Activated CD4-positive, alpha-beta T cell treated with anti-CD3 and anti-CD28 coated beads, Interleukin-2, Interleukin-4, amounts not matched to agents 100 ng/mL and 50 ng/mL, durations not matched to agents 16 hours and 8 hours (primary cell): ENCODE measurements at regions not wholly inside any gene's neighbourhood (a gene's known extent, or its start where the extent isn't known, plus 50 kb on each side); places are given as distances from the start of the nearest gene placed in this dataset.

ENCODE experiments used
- DNase-seq: peaks from one replicate; pipeline ENCODE4 v3.0.0-alpha.2; 2020; ENCODE audit warnings: low spot score

GRCh38 chr9:81118416-81118815, 570.9 kb downstream of the TLE1 start:
- DNase-seq, result no peak

DNA sequence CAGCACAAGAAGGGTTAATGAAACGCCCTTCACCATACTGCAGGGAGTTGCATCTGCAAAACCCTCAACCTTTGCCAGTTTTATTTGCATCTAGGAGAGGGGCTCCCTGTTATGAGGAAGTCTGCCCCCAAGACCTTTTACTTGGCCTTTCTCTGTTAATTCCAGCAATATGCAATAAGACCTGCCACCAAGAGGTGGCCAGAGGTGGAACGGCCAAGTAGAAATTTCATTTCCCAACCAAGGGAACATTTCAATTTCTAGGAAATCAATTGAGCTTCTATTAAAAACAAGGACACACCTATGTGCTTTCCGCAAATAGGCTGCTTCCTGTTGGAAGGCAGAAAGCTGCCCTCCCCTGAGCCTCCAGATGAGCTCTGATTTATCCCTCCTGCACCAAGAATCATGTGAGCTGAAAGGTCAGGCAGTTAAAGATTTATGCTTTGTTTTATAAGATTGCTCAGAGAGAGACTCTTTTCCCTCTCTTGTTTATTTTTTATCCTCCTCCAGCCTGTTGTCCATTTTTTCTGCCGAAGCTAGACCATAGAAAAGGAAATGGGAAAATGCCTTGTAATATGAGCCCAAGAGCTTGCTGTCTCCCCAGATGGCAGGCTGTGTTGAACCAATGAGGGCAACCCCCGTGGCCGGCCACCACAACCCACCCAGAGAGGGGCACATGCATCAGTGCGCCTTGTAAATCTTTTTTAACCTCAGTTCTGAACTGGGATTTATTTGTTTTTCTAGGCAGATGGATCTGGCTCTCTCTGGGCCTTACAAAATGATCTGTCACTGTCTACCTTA, 572.8 kb downstream of the TLE1 start:
- no peak for DNase-seq

DNA sequence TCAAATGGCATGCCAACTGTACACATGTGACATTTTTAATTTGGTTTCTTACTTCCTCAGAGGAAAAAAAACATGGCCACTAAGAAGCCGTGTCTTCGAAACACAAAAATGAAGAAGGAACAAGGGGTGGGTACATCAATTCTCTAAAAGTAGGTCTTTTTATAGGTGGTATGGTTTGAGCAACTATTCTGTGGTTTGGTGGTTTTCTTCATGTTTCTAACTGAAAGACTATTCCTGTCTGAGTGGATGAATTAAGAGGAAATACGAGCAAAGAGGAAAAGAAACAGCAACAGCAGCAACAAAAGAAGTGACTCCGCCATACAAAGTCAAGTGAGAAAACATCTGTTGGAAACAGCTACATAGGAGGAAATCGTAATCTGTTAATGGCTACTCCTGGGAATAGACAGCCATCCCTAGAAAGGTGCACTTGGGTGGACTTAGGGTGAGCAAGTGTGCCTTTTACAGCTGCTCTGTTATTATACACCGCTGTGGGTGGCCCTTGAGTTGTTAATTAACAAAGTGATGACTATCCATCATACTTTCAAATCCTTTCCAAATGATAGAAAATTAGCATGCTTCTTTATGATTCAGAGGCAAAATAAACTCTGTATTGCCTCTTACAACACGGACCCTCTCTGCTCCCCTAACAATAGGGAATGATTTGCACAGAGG, 575.8 kb downstream of the TLE1 start:
- DNase-seq, result no peak

DNA sequence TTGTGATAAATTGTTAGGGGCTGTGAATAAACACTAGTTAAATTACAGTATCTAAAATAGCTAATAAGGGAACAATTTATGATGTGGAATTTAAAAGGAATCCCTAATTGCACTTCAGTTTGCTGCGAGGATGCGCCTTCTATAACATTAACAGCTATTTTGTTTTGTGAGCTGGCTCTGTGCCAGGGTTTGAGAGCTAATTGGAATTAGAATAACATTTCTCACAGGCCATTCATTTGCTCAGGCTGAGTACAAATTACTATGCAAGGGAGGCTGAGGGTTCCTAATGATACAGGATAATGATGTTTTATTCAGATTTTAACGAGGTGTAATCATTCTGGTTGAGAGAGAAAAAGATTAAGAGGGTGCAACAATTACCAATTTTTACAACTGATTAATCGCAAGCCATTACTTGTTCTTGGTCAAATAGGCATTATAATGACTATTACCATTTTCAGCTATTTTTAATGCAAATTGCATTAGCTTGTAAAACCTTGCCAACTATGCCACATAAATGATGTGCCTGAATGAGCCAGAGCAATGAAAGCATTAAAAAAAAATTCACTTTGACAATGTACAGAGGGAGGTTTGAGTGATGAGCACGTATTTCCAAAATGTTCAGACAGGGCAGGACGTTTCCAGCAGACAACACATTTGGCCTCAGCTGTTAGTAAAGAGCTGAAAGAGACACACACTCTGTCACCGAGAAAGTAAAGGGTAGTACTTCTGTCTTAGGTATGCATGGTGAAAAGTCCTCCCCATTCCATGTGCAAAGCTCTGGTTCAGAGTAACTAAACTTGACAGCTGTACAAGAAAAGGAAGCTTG, 576.5 kb downstream of the TLE1 start:
- no peak for DNase-seq

DNA sequence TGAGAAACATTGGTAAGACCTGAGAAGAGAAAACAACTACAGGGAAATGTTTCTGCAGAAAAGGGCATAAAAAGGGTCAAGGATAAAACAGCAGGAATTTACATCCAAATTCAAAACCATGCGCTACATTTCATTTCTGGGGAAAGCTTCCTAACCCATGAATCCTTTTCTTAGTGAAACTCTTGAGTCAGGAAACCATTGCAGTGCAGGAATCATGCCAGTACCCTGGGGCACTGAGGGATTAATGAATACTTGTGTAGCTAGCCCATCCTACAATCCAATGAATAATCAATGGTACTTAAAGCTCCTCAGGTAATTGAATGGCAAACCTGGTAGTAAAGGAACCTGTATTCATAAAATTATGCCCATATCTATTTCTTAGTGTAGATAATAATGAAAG, 580.5 kb downstream of the TLE1 start:
- DNase-seq, result no peak

- DNase-seq, result no peak
Observed at GRCh38 chr9:81108391-81108790, 581.0 kb downstream of the TLE1 start.

GRCh38 chr9:81103597-81104471, 585.5 kb downstream of the TLE1 start:
- DNase-seq, result no peak

DNA sequence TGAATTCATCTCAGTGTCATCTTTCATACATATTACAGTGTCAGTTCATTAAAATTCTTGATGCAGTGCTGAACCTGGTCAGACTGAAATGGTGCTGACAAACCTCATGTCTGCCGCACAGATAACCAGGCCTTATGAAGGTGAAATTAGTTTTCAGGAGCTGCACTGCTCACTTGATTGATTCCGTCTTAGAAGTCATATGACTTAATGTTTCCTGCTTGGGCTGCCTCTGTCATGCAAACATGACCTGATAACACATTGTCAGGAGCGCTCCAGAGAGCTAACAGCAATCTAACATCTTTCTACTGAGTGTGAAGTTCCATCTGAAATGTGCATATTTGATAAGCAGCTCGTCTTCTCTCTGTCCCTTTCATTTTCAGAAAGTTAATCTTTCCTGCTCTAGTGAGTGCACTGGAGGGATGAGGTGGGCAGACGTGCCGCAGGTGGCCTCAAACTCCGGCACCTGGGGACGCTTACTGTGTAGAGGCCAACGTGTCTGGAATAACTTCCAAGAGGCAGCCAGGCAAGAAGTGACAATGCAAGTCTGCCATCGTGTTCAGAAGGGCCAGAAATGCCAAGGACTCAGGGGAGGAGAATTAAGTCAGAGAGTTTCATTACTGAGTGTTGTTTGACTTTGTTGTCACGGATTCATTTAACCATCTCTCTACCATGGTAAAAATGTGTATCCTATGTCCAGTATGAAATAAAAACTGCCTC, 592.1 kb downstream of the TLE1 start:
- DNase-seq, result no peak

DNA sequence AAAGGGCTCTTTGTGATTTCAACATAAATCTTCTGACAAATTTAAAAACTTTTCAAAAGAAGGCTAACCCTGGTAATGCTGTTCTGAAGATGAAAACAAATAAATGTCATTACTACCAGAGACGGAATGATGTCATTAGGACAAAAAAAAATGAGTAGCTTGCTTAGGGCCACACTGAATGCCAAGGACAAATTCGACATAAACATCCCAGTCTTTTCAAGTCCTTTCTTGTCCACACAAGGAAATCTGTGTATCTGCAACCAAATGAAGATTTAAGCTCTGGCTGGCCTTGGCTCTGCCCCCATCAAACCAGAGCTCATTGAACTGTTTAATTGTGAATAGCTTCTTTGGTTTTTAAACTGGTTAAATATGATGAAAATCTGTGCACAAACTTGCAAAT, 592.7 kb downstream of the TLE1 start:
- no peak for DNase-seq

GRCh38 chr9:81092057-81092456, 597.3 kb downstream of the TLE1 start:
- no peak for DNase-seq

DNA sequence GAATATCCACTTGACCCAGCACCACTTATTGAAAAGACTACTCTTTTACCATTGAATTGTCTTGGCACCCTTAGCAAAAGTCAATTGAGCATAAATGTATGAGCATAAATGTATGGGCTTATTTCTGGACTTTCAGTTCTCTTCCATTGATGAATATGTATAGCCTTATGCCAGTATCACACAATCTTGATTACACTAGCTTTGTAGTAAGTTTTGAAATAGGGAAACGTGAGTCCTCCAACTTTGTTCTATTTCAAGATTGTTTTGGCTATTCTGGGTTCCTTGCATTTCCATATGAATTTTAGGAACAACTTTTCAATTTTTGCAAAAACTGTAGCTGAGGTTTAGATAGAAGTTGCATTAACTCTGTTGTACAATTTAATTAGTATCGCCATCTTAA, 601.0 kb downstream of the TLE1 start:
- no peak for DNase-seq

DNA sequence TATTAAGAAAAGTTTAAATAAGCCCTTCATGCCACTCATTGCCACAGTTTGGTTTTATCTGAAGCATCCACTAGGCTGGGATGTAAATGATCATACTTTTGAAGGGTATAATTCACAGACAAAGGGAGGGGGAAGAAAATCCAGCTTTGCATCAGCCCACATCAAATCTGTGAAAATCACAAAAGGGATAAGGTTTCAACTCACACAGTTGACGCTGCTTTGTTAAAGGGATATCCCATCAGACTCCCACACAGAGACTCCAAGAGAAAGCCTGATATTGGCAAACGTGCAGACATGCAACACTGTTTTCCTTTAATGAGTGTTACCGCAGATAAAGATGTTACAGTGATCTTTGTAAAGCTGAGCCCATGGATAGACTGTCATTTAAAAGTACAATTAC, 602.9 kb downstream of the TLE1 start:
- DNase-seq, result no peak

GRCh38 chr9:81083854-81084512, 605.4 kb downstream of the TLE1 start:
- no peak for DNase-seq

- DNase-seq, result no peak
Observed at GRCh38 chr9:81083067-81083466, 606.3 kb downstream of the TLE1 start.

- DNase-seq, result no peak
Observed at GRCh38 chr9:81082221-81082620, 607.1 kb downstream of the TLE1 start.

DNA sequence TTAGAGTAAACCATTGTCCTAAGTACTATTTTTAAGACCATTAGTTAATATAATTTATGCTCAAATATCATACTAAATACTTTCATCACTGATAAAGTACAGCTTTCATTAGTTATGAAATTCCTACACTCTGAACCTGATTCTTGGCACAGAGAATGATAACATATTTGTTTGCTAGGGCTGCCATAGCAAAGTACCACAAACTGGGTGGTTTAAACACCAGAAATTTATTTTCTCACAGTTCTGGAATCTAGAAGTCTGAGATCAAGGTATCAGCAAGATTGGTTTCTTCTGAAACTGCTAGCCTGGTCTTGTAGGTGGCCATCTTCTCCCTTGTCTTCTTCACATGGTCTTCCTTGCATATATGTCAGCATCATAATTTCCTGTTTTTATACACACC, 608.4 kb downstream of the TLE1 start:
- no peak for DNase-seq

DNA sequence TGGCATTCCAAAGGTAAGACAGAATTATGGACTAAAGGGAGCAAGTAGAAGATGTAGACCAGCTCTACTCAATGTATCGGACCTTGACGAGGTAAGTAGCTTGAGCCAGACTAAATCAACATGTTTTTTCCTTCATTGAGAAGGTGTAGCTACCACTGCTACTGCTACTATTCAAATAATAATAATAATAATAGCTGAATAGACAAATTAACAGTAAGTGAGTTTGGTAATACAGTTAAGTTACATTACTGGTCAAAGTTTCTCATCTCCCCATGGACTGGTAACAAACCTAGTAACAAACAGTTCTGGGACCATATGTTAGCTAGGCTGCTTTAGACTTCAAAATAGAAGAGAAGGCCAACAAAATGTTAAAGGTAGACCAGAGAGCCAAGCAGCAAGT, 609.2 kb downstream of the TLE1 start:
- no peak for DNase-seq

- no peak for DNase-seq
Observed at GRCh38 chr9:81079055-81079454, 610.3 kb downstream of the TLE1 start.

DNA sequence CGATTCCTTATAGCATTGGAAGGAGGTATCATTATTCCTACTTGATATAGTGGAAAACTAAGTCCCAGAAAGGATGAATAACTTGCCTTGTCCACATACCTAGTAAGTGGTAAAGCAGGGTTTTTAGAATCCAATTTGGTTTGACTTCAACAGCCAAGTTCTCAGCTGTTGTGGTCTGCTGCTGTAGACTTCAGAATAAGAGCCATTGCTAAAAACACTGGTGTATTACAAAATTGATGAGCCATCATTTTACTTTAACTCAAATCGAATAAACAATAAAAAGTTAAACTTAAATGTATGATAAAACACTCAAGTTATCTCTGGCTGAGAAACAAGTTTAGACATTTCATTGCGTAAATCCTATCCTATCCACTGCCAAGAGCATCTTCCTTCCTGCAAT, 610.8 kb downstream of the TLE1 start:
- no peak for DNase-seq

GRCh38 chr9:81077572-81077971, 611.8 kb downstream of the TLE1 start:
- no peak for DNase-seq

DNA sequence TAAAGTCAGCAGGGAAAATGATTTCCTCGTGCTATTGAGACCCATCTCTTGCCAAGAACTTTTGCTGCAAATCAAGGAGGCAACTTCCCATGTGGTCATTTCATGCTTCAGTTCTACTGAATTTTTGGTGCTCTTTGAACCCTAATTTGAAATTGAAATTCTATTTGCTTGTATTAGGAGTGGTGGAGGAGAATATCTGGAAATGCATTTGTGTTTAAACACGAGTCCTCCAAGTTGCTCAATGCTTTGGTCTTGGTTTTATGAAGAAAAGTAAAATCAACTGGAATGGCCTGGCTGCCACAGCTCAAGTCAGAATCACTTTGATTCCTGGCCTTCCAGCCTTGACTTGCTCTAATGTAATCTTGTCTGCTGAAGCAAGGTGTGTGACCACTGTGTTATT, 613.2 kb downstream of the TLE1 start:
- DNase-seq, result no peak
